GM23248 (cell line): ENCODE measurements at regions not wholly inside any gene's neighbourhood (a gene's known extent, or its start where the extent isn't known, plus 50 kb on each side); places are given as distances from the start of the nearest gene placed in this dataset.

Experiments used
- DNase-seq: peaks from one replicate; pipeline ENCODE4 v3.0.0-alpha.2; 2015
- H2AFZ ChIP-seq: fragments of 200-600 bp; sonication (generic); 2 replicates; pipeline ENCODE4 v1.6.1; 2016; ENCODE audit warnings: antibody characterized with exemption
- H3F3A ChIP-seq: fragments of 200-600 bp; sonication (generic); 2 replicates; pipeline ENCODE4 v1.6.1; 2016; ENCODE audit warnings: mild to moderate bottlenecking, antibody characterized with exemption, mixed run types; ENCODE audit not compliant: insufficient read depth
- H3K27ac ChIP-seq: fragments of 200-600 bp; sonication (generic); 2 replicates; pipeline ENCODE4 v1.5.1; 2016; ENCODE audit warnings: mild to moderate bottlenecking
- H3K27me3 ChIP-seq: fragments of 200-600 bp; sonication (generic); replicated peaks from 2 replicates; pipeline ENCODE4 v1.6.1; 2016; ENCODE audit warnings: mild to moderate bottlenecking; ENCODE audit not compliant: insufficient read depth
- H3K36me3 ChIP-seq: fragments of 200-600 bp; sonication (generic); 2 replicates; pipeline ENCODE4 v1.6.1; 2016; ENCODE audit warnings: low read depth, mild to moderate bottlenecking
- H3K4me1 ChIP-seq: fragments of 200-600 bp; sonication (generic); 2 replicates; pipeline ENCODE4 v1.6.1; 2016; ENCODE audit warnings: mild to moderate bottlenecking; ENCODE audit not compliant: insufficient read depth
- H3K4me2 ChIP-seq: fragments of 200-600 bp; sonication (generic); one replicate; pipeline ENCODE4 v1.6.1; 2016; ENCODE audit warnings: mild to moderate bottlenecking; ENCODE audit not compliant: unreplicated experiment
- H3K4me3 ChIP-seq: fragments of 200-600 bp; sonication (generic); 2 replicates; pipeline ENCODE4 v1.5.1; 2016; ENCODE audit warnings: mild to moderate bottlenecking
- H3K79me2 ChIP-seq: fragments of 200-600 bp; sonication (generic); 2 replicates; pipeline ENCODE4 v1.6.1; 2016; ENCODE audit warnings: mild to moderate bottlenecking; ENCODE audit not compliant: insufficient read depth
- H3K9ac ChIP-seq: fragments of 200-600 bp; sonication (generic); 2 replicates; pipeline ENCODE4 v1.6.1; 2016; ENCODE audit warnings: mild to moderate bottlenecking
- H3K9me2 ChIP-seq: fragments of 200-600 bp; sonication (generic); 2 replicates; pipeline ENCODE4 v1.6.1; 2016; ENCODE audit warnings: mixed run types, mild to moderate bottlenecking, moderate library complexity; ENCODE audit not compliant: insufficient read depth
- H3K9me3 ChIP-seq: fragments of 200-600 bp; sonication (generic); one replicate; pipeline ENCODE4 v1.6.1; 2017; ENCODE audit warnings: low read depth
- H4K20me1 ChIP-seq: fragments of 200-600 bp; sonication (generic); 2 replicates; pipeline ENCODE4 v1.6.0; 2016; ENCODE audit not compliant: insufficient read depth
- EZH2 ChIP-seq: fragments of 200-600 bp; sonication (generic); IDR thresholded peaks from 2 replicates; pipeline ENCODE4 v1.6.1; 2018; ENCODE audit warnings: antibody characterized with exemption, mild to moderate bottlenecking; ENCODE audit not compliant: insufficient read depth, poor library complexity, severe bottlenecking
- EZH2phosphoT487 ChIP-seq: fragments of 200-600 bp; sonication (generic); IDR thresholded peaks from 2 replicates; pipeline ENCODE4 v1.6.1; 2018; ENCODE audit warnings: antibody characterized with exemption, moderate library complexity, mild to moderate bottlenecking, low read depth; ENCODE audit not compliant: insufficient read depth
- WGBS, 2 experiments: methylation state at CpG; one replicate each; pipeline ENCODE4 v1.1.6; 2015 to 2017; ENCODE audit warnings: low lambda C conversion rate in 2 of 2, low coverage in 1 of 2; ENCODE audit errors: missing lambda C conversion rate in 2 of 2; 5-methylcytosine and 5-hydroxymethylcytosine counted together
- in situ Hi-C: fragments of 300-500 bp; cut with MboI; formaldehyde crosslinking; loops from 2 replicates; pipeline ENCODE4 v1.15.0; 2020

DNA sequence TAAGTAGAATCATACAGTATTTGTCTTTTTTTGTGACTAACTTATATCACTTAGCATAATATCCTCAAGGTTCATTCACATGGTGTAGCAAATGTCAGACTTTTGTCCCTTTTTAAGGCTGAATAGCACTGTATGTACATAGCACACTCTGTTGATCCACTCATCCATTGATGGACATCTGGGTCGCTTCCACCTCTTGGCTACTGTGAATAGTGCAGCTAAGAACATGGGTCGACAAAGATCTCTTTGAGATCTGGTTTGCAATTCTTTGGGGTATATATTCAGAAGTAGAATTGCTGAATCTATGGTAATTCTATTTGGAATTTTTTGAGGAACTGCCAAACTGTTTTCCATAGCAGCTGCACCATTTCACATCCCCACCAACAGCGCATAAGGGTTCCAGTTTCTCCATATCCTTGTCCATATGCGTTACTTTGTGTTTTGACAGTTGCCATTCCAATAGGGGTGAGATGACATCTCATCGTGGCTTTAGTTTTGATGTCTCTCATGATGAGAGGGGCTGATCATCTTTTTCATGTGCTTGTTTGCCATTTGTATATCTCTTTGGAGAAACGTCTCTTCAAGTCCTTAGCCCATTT, 73.9 kb downstream of the GLRX5 start:
- Histone ChIP-seq H3K4me3 (no peak overlapping the region), H3K36me3 (no peaks in the 10 kb centered on the region), H3F3A (no peaks in the 10 kb centered on the region), H3K4me2 (no peak overlapping the region), H3K27me3 (peaks cover 24% of the 10 kb centered on the region), H3K9me3 (no peaks in the 10 kb centered on the region), H3K4me1 (no peaks in the 10 kb centered on the region), H3K9ac (no peak overlapping the region), H3K27ac (no peak overlapping the region), H2AFZ (no peak overlapping the region), H3K9me2 (no peaks in the 10 kb centered on the region), H4K20me1 (no peaks in the 10 kb centered on the region), H3K79me2 (no peaks in the 10 kb centered on the region)
- in situ Hi-C loops, result no loop called here
- no peak for TF ChIP-seq EZH2
- TF ChIP-seq EZH2phosphoT487, result no peak
- WGBS, 2 experiments, result 34 to 37% methylated on average over 6 of the region's 6 CpGs
- no peak for DNase-seq

DNA sequence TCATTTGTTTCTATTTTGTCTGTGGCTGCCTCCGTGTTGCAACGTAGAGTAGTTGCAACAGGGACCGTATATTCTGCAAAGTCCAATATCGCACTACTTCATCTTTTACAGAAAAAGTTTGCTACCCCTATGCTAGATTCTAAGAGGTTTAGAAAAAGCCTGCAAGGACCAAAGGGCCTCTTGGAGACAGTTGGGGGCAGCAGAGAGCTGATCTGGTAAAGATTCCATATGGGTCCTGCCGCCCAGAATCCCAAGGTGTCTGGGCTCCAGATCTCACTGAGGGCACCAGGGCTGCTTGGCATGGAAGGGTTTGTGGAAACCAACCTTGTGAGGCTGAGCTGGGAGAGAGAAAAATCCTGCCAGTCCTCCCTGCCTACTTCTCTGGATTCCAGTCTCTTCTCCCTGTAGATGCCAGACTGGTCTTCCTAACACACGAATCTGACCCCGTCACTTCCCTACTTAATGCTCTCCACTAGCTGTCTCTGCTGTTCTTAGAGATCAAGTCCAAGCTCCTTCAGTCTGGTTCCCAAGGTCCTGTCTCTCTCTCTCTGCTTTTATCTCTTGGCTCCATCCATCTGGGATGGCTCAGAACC, 74.6 kb downstream of the GLRX5 start:
- no peaks in the 10 kb centered on the region for H3K9me3 ChIP-seq
- H2AFZ ChIP-seq, result no peak overlapping the region
- in situ Hi-C loops, result no loop called here
- no peaks in the 10 kb centered on the region for H3K79me2 ChIP-seq
- H3K4me1 ChIP-seq, result no peaks in the 10 kb centered on the region
- no peak overlapping the region for H3K4me2 ChIP-seq
- H4K20me1 ChIP-seq, result no peaks in the 10 kb centered on the region
- DNase-seq, result peak; percentile 60
- peaks cover 17% of the 10 kb centered on the region for H3K27me3 ChIP-seq
- no peaks in the 10 kb centered on the region for H3F3A ChIP-seq
- H3K9me2 ChIP-seq, result no peaks in the 10 kb centered on the region
- 5 to 11% methylated on average over 7 of the region's 7 CpGs for WGBS, 2 experiments
- H3K9ac ChIP-seq, result no peak overlapping the region
- H3K27ac ChIP-seq, result no peak overlapping the region
- H3K36me3 ChIP-seq, result no peaks in the 10 kb centered on the region
- TF ChIP-seq EZH2phosphoT487 (no peak), EZH2 (no peak)
- H3K4me3 ChIP-seq, result no peak overlapping the region

DNA sequence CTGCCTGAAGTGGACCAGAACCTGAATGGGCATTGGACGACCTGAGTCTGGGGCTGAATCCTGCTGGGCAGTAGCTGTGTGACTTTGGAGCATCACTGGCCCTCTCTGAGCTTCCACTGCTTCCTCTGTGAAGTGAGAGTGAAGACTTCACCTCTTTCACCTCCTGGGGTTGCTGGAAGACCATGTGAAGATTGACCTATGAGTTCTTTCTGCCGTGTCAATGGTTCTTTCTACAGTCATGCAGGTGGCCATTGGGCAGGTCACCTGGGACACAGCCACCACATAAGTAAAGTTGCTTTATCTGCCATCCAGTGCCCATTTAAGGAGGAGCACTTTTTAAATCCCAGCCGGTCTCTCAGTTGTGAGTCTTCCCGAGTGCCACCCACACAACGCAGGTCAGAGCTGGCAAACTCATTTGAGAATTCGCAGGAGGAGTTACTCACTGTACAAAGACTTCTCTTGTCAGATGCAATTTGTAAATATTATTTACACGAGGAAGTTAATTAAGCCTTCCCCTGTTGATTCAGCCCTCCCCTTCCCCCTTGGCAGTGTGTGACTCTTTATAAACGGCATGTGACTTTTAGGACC, 74.8 kb upstream of the TCL1B start:
- H3F3A ChIP-seq, result no peaks in the 10 kb centered on the region
- no peaks in the 10 kb centered on the region for H3K36me3 ChIP-seq
- in situ Hi-C loops, result no loop called here
- peaks cover 16% of the 10 kb centered on the region for H3K27me3 ChIP-seq
- no peak overlapping the region for H3K4me3 ChIP-seq
- H3K9me3 ChIP-seq, result no peaks in the 10 kb centered on the region
- no peaks in the 10 kb centered on the region for H3K9me2 ChIP-seq
- H3K4me1 ChIP-seq, result no peaks in the 10 kb centered on the region
- DNase-seq, result no peak
- TF ChIP-seq EZH2 (no peak), EZH2phosphoT487 (no peak)
- H3K27ac ChIP-seq, result no peak overlapping the region
- no peak overlapping the region for H2AFZ ChIP-seq
- H3K4me2 ChIP-seq, result no peak overlapping the region
- H3K79me2 ChIP-seq, result no peaks in the 10 kb centered on the region
- H4K20me1 ChIP-seq, result no peaks in the 10 kb centered on the region
- H3K9ac ChIP-seq, result no peak overlapping the region
- WGBS, 2 experiments, result 27 to 29% methylated on average over 8 of the region's 8 CpGs

DNA sequence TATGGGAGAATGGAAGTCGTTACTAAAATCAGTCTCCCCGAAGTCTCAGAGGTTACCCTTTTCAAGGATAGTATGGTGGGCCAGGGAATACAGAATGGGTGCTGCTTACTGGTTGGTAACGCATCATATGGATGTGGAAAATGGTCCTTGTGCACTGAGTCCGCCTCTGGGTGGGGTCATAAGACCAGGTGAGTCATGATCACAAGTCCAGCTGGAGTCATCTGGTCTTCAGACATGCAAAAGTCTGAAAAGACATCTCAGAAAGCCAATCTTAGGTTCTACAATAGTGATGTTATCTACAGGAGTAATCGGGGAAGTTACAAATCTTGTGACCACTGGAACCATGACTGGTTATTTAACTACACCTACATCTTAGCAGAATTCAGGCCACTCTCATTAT, 71.9 kb upstream of the TCL1B start:
- peaks cover 8% of the 10 kb centered on the region for H3K27me3 ChIP-seq
- in situ Hi-C loops, result no loop called here
- H2AFZ ChIP-seq, result no peak overlapping the region
- TF ChIP-seq EZH2phosphoT487, result no peak
- no peak for TF ChIP-seq EZH2
- H3K9ac ChIP-seq, result no peak overlapping the region
- H3K4me2 ChIP-seq, result no peak overlapping the region
- H3K79me2 ChIP-seq, result no peaks in the 10 kb centered on the region
- no peaks in the 10 kb centered on the region for H3K36me3 ChIP-seq
- no peaks in the 10 kb centered on the region for H3F3A ChIP-seq
- H3K9me3 ChIP-seq, result no peaks in the 10 kb centered on the region
- no peak overlapping the region for H3K4me3 ChIP-seq
- WGBS, 2 experiments, result 52 to 55% methylated on average over 5 of the region's 5 CpGs
- H3K4me1 ChIP-seq, result no peaks in the 10 kb centered on the region
- H4K20me1 ChIP-seq, result no peaks in the 10 kb centered on the region
- H3K9me2 ChIP-seq, result no peaks in the 10 kb centered on the region
- DNase-seq, result peak; percentile 12
- H3K27ac ChIP-seq, result no peak overlapping the region
